Ammon's horn (tissue), 1 donor: ENCODE measurements at regions not wholly inside any gene's neighbourhood (a gene's known extent, or its start where the extent isn't known, plus 50 kb on each side); places are given as distances from the start of the nearest gene placed in this dataset.
"Not testable (repeated sequence)": the region's sequence is repeated elsewhere in the genome, so short reads cannot be mapped to it uniquely, and the experiment has no call there.

ENCODE experiments used
- DNase-seq: peaks from one replicate; pipeline ENCODE4 v3.0.0-alpha.2; 2016; ENCODE audit warnings: low spot score

DNA sequence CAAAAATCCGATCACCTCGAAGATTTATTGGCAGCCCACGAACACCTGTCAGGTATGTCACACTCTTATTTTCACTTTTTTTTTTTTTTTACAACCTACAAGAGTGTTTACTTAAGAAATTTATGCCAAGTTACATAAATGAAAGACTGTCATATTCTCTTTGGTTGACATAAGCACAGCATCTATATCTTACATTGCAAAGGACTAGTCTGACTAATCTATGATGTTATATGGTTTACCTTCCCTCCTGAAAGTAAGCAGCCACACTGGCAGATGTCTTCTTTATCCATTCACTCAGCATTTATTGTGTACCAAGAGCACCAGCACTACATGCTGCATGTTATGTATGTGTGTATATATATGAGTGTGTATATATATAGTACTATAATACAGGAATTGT, 156.3 kb downstream of the CDRT15L2 start:
- no peak for DNase-seq

DNA sequence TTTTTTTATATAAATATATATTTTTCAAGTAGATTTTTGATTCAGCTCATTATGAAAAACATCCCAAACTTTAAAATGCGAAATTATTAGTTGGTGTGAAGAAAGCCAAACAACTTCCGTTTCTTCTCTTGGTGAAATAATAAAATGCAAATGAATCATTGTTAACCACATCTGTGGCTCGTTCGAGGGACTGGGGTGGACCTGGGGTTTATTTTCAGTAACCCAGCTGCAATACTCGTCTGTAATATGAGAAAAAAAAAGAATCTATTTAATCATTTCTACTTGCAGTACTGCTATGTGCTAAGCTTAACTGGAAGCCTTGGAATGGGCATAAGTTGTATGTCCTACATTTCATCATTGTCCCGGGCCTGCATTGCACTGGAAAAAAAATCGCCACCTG, 158.1 kb downstream of the CDRT15L2 start:
- not testable (repeated sequence) for DNase-seq

- no peak for DNase-seq
Measured at GRCh38 chr17:20771104-20771503, 191.6 kb downstream of the CDRT15L2 start.

DNA sequence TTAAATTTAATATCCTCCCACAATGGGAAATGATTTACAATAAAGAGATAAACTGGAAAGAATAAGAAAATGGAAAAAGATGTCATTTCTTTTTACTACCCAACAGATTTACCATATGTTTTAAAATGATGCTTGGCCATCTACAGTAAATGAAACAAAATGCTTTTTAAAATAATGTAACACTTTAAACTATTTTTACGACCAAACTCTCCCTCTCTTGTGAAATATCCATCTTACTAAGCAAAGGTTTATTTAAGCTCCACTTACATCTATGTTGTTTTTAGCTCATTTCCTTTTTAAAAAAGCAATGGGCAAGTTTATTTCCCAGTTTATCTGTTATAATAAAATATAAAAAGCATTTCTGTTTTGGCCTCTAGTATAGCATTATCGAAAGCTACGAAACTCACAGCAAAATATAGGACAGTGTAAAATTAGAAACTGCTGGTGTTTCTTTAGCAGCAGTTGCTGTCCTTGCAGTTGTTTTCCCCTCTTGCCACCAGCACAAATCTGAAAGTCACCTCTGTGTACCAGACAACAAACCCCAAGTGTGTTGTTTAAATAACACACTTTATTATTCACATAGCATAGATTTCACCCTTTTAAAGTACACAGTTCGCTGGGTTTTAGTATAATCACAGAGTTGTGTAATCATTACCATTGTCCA, 195.1 kb downstream of the CDRT15L2 start:
- no peak for DNase-seq

GRCh38 chr17:20775331-20775730, 195.8 kb downstream of the CDRT15L2 start:
- no peak for DNase-seq

DNA sequence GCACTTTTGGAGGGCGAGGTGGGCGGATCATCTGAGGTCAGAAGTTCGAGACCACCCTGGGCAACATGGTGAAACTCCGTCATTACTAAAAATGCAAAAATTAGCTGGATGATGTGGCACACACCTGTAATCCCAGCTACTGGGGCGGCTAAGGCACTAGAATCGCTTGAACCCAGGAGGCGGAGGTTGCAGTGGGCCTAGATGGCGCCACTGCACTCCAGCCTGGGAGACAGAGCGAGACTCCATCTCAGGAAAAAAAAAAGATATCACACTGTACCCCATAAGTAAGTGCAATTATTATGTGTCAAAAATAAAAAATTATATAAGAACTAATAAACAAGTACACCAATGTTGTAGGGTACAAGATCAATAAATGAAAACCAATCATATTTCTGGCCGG, 200.0 kb downstream of the CDRT15L2 start:
- DNase-seq = no peak

- no peak for DNase-seq
Measured at GRCh38 chr17:20781260-20781659, 201.7 kb downstream of the CDRT15L2 start.

GRCh38 chr17:20781869-20782268, 202.3 kb downstream of the CDRT15L2 start:
- not testable (repeated sequence) for DNase-seq

DNA sequence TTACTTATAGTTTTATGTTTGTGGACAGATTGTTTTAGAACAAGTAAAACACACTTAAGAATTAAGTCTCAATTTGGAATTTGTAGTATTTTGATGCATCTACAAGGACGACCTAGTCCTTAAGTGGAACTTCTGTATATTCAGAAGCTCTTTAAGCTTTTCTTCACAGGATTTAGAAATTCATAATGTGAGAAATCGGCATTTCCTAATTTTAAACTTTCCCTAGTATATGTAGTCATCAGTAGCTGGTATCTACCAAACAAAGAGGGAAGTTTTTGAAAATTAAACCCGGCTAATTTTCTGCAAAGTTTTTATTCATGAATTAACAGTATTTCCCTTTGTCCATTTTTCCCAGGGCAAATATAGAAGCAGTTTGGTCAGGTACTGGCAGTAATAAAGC, 203.6 kb downstream of the CDRT15L2 start:
- DNase-seq = no peak

DNA sequence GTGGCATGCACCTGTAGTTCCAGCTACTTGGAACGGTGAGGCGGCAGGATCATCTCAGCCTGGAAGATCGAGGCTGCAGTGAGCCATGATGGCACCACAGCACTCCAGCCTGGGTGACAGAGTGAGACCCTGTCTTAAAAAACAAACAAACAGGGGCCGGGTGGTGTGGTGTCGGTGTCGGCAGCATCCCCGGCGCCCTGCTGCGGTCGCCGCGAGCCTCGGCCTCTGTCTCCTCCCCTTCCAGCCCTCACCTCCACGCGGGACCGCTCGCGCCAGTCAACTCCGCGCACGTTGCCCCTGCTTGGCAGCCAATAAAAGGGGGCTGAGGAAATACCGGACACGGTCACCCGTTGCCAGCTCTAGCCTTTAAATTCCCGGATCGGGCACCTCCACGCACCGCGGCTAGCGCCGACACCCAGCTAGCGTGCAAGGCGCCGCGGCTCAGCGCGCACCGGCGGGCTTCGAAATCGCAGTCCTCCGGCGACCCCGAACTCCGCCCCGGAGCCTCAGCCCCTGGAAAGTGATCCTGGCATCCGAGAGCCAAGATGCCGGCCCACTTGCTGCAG, 204.7 kb downstream of the CDRT15L2 start:
- no peak for DNase-seq

GRCh38 chr17:20787281-20787680, 207.8 kb downstream of the CDRT15L2 start:
- no peak for DNase-seq

DNA sequence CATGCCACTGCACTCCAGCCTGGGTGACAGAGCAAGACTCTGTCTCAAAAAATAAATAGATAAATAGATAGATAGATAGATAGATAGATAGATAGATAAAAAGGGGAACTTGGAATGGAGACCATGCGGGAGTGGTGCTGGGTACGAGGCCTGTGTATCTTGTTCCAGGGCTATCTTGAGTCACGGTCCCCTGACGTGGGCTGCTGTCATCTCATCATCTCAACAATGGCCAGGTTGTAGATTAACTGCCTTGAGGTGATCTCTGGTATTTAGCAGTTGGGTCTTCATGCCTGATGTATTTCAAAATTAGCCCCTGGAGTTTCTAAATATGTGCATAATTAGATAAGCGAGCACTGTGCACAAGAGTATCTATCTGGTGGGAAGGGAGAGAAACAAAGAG, 212.1 kb downstream of the CDRT15L2 start:
- no peak for DNase-seq

GRCh38 chr17:20794532-20794931, 215.0 kb downstream of the CDRT15L2 start:
- not testable (repeated sequence) for DNase-seq

DNA sequence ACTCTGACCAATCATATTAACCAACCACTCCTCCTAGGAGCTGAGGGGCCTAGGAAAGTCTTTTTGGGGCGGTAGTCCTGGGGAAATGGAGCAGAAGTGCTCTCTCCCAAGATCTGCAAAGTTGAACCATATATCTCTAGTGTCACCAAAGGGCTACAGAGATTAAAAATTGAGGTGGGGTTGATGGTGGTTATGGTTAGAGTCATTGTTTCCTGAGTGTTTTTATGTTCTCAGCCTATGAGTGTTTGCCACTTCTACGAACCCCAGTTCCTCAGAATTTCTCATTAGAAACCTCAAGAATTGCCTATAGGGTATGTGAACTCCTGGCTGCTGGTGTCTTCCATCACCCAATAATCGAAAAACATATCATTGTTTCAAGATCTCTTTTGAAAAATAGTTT, 217.8 kb downstream of the CDRT15L2 start:
- DNase-seq = no peak

GRCh38 chr17:20800146-20800545, 220.6 kb downstream of the CDRT15L2 start:
- no peak for DNase-seq

- DNase-seq = no peak
Measured at GRCh38 chr17:20805751-20806150, 226.2 kb downstream of the CDRT15L2 start.

GRCh38 chr17:20807566-20807965, 228.0 kb downstream of the CDRT15L2 start:
- DNase-seq = not testable (repeated sequence)

DNA sequence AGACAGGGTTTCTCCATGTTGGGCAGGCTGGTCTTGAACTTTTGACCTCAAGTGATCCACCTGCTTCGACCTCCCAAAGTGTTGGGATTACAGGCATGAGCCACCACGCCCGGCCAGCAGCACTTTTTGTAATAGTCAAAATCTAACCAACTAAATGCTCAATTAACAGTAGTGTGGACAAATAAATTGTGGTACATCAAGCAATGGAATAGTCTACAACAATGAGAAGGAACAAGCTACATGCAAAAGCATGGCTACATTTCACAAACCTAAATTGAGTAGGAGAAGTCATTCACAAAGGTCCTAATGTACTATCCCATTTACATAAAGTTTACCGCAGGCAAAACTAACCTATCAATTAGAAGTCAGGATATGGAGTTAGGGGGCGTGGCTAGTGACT, 227.4 kb downstream of the USP22 start:
- DNase-seq = not testable (repeated sequence)

- DNase-seq = no peak
Measured at GRCh38 chr17:20823905-20824304, 218.9 kb downstream of the USP22 start.

GRCh38 chr17:20825539-20825938, 217.3 kb downstream of the USP22 start:
- DNase-seq = no peak

DNA sequence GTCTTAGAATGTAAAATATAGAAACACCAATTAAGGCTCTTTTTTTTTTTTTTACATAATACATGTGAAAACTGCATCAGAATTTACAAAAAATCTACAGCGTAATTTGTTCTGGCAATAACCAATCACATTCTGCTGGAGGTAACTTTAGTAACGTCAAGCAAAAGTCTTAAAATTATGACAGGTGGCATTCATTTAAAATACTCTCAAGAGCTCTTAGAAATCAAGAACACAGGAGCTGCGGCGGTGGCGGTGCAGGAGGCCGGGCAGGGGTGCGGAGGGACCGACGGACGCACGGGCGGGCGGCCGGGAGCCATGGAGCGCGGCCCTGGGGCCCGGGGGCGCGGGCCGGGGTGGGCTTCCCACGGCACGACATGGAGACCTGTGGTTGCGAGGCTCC, 202.4 kb downstream of the USP22 start:
- DNase-seq = not testable (repeated sequence)

GRCh38 chr17:20840987-20841865, 201.6 kb downstream of the USP22 start:
- DNase-seq = peak; percentile 11

- DNase-seq = not testable (repeated sequence)
Measured at GRCh38 chr17:20842012-20842411, 200.8 kb downstream of the USP22 start.
